Osteoblast (primary cell): ENCODE measurements at regions not wholly inside any gene's neighbourhood (a gene's known extent, or its start where the extent isn't known, plus 50 kb on each side); places are given as distances from the start of the nearest gene placed in this dataset.
"Not testable (repeated sequence)": the region's sequence is repeated elsewhere in the genome, so short reads cannot be mapped to it uniquely, and the experiment has no call there.

Experiments
- DNase-seq: peaks from one replicate; pipeline ENCODE4 v3.0.0; 2011; ENCODE audit warnings: low spot score, mixed read lengths; ENCODE audit not compliant: insufficient read length; ENCODE audit errors: missing footprints
- H2AFZ ChIP-seq: 2 replicates; pipeline ENCODE4 v1.6.0; 2011; ENCODE audit warnings: mild to moderate bottlenecking, low read length
- H3K27ac ChIP-seq: 2 replicates; pipeline ENCODE4 v1.5.1; 2011; ENCODE audit warnings: mild to moderate bottlenecking, low read depth, low read length, moderate library complexity
- H3K27me3 ChIP-seq: 2 replicates; pipeline ENCODE4 v1.6.0; 2012; ENCODE audit warnings: mild to moderate bottlenecking, control low read depth, inconsistent platforms, low read length, moderate library complexity; ENCODE audit not compliant: insufficient read depth
- H3K36me3 ChIP-seq: 2 replicates; pipeline ENCODE4 v1.5.1; 2011; ENCODE audit warnings: mild to moderate bottlenecking, low read length, control low read depth, moderate library complexity; ENCODE audit not compliant: insufficient read depth
- H3K4me1 ChIP-seq: 2 replicates; pipeline ENCODE4 v1.5.1; 2011; ENCODE audit warnings: mild to moderate bottlenecking, low read length, control low read depth, moderate library complexity; ENCODE audit not compliant: insufficient read depth
- H3K4me2 ChIP-seq: 2 replicates; pipeline ENCODE4 v1.6.0; 2011; ENCODE audit warnings: mild to moderate bottlenecking, low read length; ENCODE audit not compliant: insufficient read depth
- H3K4me3 ChIP-seq: fragments of 200-600 bp; sonication (generic); 3 replicates; pipeline ENCODE4 v1.5.1; 2012; ENCODE audit warnings: mild to moderate bottlenecking, low read length, inconsistent platforms; ENCODE audit not compliant: insufficient read depth
- H3K79me2 ChIP-seq: 2 replicates; pipeline ENCODE4 v1.6.0; 2012; ENCODE audit warnings: mild to moderate bottlenecking, low read length, control low read depth, inconsistent platforms; ENCODE audit not compliant: insufficient read depth
- H3K9me3 ChIP-seq: 2 replicates; pipeline ENCODE4 v1.5.1; 2011; ENCODE audit warnings: low read depth, low read length, control low read depth
- H4K20me1 ChIP-seq: 2 replicates; pipeline ENCODE4 v1.6.0; 2012; ENCODE audit warnings: mild to moderate bottlenecking, low read length, control low read depth; ENCODE audit not compliant: insufficient read depth

GRCh38 chr4:118461435-118461834 lies 108.6 kb upstream of the PRSS12 start:
- H3K4me1 ChIP-seq, H2AFZ ChIP-seq, H3K79me2 ChIP-seq, H3K9me3 ChIP-seq, H3K36me3 ChIP-seq, DNase-seq, H3K4me2 ChIP-seq, H3K4me3 ChIP-seq, H3K27me3 ChIP-seq, H3K27ac ChIP-seq, H4K20me1 ChIP-seq: not testable (repeated sequence)

DNA sequence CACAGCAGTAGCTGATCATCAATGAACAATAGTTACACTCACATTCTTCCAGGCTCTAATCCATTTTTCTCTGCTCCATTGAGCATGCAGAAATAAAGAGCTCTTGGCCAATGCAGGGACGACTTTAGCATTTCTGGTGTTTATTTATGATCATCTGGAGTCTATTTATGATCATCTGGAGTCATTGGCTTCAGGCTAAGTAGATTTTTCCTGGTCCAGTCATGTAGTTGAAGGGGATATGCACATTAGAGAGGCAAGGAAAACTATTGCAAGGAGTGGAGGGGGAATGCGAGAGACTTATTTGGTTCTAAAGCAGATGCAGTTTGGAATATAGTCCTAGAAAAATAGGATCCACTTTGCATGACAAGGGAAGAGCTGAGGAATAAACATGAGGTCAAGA lies 113.0 kb upstream of the PRSS12 start:
- not testable (repeated sequence) for H3K27ac ChIP-seq, H3K4me2 ChIP-seq, H3K4me1 ChIP-seq, H3K4me3 ChIP-seq, H3K9me3 ChIP-seq, H3K36me3 ChIP-seq, H2AFZ ChIP-seq, DNase-seq, H3K79me2 ChIP-seq, H4K20me1 ChIP-seq, H3K27me3 ChIP-seq

- H3K4me3 ChIP-seq, H3K27me3 ChIP-seq, H3K79me2 ChIP-seq, H3K9me3 ChIP-seq, H3K36me3 ChIP-seq, H4K20me1 ChIP-seq, DNase-seq, H3K4me1 ChIP-seq: not testable (repeated sequence)
- peak overlapping the region; percentile 60 for H3K27ac ChIP-seq
- H2AFZ ChIP-seq: peak overlapping the region; percentile 56
- H3K4me2 ChIP-seq: peak overlapping the region; percentile 6
Measured at GRCh38 chr4:118474001-118474626, 121.3 kb upstream of the PRSS12 start.

DNA sequence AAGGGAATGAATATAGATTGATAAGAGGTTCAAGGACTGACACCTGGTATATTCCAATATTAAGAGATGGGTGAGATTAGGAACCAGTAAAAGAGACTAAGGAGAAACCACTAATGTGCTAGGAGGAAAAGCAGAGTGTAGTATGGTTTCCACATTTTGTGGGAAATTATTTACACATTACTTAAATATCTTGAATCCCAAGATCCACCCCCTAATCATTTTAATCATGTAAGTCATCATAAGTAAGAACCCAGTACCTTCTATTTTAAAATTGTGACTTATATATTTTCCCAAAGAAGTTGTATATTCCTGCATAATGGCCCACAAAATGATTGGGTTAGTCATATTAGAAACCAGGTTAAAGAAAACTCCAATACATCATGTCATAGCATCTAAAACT lies 122.0 kb upstream of the PRSS12 start:
- not testable (repeated sequence) for H4K20me1 ChIP-seq, H3K4me1 ChIP-seq, H3K36me3 ChIP-seq, H3K4me3 ChIP-seq, DNase-seq, H3K79me2 ChIP-seq, H3K9me3 ChIP-seq, H3K4me2 ChIP-seq, H2AFZ ChIP-seq, H3K27me3 ChIP-seq
- peak overlapping the region; percentile 60 for H3K27ac ChIP-seq

GRCh38 chr4:118475901-118476300 lies 123.1 kb upstream of the PRSS12 start:
- H3K4me1 ChIP-seq, H3K9me3 ChIP-seq, H4K20me1 ChIP-seq, DNase-seq, H3K4me3 ChIP-seq, H3K27ac ChIP-seq, H2AFZ ChIP-seq, H3K36me3 ChIP-seq, H3K79me2 ChIP-seq, H3K4me2 ChIP-seq, H3K27me3 ChIP-seq: not testable (repeated sequence)

GRCh38 chr4:118477826-118478225 lies 125.0 kb upstream of the PRSS12 start:
- not testable (repeated sequence) for H3K4me2 ChIP-seq, H3K27ac ChIP-seq, H3K9me3 ChIP-seq, H3K27me3 ChIP-seq, H3K36me3 ChIP-seq, DNase-seq, H4K20me1 ChIP-seq, H2AFZ ChIP-seq, H3K4me1 ChIP-seq, H3K79me2 ChIP-seq, H3K4me3 ChIP-seq

- not testable (repeated sequence) for H3K4me3 ChIP-seq, DNase-seq, H3K27me3 ChIP-seq
Measured at GRCh38 chr4:118485801-118486314, 133.1 kb upstream of the PRSS12 start.

GRCh38 chr4:118492963-118493362 lies 140.2 kb upstream of the PRSS12 start:
- DNase-seq, H2AFZ ChIP-seq, H4K20me1 ChIP-seq, H3K4me3 ChIP-seq, H3K4me2 ChIP-seq, H3K36me3 ChIP-seq, H3K79me2 ChIP-seq, H3K4me1 ChIP-seq, H3K27ac ChIP-seq, H3K9me3 ChIP-seq, H3K27me3 ChIP-seq: not testable (repeated sequence)

More at GRCh38 chr4:118485801-118486314, 133.1 kb upstream of the PRSS12 start:
- H3K9me3 ChIP-seq, H3K36me3 ChIP-seq, H3K79me2 ChIP-seq, H2AFZ ChIP-seq, H4K20me1 ChIP-seq, H3K4me2 ChIP-seq, H3K4me1 ChIP-seq, H3K27ac ChIP-seq: not testable (repeated sequence)

DNA sequence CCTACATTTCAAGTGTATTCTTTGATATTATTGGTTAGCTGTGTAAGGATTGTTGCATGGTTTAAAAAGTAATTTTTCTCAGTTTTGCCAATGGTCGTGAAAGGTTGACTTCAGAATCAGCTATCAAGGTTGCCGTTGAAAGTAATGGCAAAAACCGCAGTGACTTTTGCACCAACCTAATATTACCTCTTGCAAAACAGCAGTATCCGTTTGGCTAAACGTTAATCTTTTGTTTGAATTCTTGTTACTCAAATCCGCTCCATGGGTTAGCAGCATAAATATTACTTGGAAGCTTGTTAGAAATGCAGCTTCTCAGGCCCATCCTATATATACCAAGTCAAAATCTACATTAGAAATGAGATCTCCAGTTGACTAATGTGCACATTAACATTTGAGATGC lies 141.6 kb upstream of the PRSS12 start:
- not testable (repeated sequence) for H4K20me1 ChIP-seq, H3K4me1 ChIP-seq, H3K9me3 ChIP-seq, H3K79me2 ChIP-seq, H3K4me2 ChIP-seq, H3K4me3 ChIP-seq, H3K27ac ChIP-seq, H3K36me3 ChIP-seq, H2AFZ ChIP-seq, H3K27me3 ChIP-seq, DNase-seq
